ENCODE measurements at regions not wholly inside any gene's neighbourhood (a gene's known extent, or its start where the extent isn't known, plus 50 kb on each side); places are given as distances from the start of the nearest gene placed in this dataset.

DNA sequence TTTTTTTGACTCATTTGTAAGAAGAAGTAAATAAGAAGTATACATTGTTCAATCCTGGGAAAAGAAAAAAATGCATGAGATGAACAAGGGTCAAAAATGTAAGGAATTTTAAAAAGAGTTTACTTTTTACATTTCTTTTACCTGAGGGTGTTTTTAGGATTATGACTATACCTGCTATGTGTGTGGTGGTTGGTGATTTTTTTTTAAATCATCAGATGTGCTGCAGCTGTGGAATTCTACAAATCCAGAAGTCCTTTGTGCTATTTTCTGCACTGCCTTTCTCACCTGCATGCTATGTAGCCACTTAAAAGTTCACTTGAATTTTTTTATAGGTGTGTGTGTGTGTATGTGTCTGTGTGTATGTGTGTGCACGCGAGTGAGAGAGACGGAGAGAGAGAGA is 185.3 kb downstream of the FAT3 start:
- TF ChIP-seq SUZ12 (IDR thresholded peaks at IDR 0.05) (no peak), CTBP1 (IDR thresholded peaks at IDR 0.05; ENCODE audit: borderline replicate concordance) (no peak), LEF1 (IDR thresholded peaks at IDR 0.05; ENCODE audit: borderline replicate concordance) (no peak), ZNF384 (IDR thresholded peaks at IDR 0.05) (no peak), FOXK2 (IDR thresholded peaks at IDR 0.05) (no peak), TARDBP (IDR thresholded peaks at IDR 0.05) (no peak), FOXM1 (IDR thresholded peaks at IDR 0.05; ENCODE audit: borderline replicate concordance) (no peak), ARNT (IDR thresholded peaks at IDR 0.05) (no peak), BHLHE40 (IDR thresholded peaks at IDR 0.05; ENCODE audit: borderline replicate concordance) (no peak), SP1 (IDR thresholded peaks at IDR 0.05) (no peak)
- TF ChIP-seq, protein P1, sequence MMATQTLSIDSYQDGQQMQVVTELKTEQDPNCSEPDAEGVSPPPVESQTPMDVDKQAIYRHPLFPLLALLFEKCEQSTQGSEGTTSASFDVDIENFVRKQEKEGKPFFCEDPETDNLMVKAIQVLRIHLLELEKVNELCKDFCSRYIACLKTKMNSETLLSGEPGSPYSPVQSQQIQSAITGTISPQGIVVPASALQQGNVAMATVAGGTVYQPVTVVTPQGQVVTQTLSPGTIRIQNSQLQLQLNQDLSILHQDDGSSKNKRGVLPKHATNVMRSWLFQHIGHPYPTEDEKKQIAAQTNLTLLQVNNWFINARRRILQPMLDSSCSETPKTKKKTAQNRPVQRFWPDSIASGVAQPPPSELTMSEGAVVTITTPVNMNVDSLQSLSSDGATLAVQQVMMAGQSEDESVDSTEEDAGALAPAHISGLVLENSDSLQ (IDR thresholded peaks at IDR 0.05), result no peak

Measured in HEK293T (cell line).